Thoracic aorta (tissue), 2 donors: ENCODE measurements at regions not wholly inside any gene's neighbourhood (a gene's known extent, or its start where the extent isn't known, plus 50 kb on each side); places are given as distances from the start of the nearest gene placed in this dataset.

ENCODE experiments used
- ATAC-seq: fragments of 150-250 bp; one replicate; pipeline ENCODE4 v1.8.0; 2017; ENCODE audit warnings: low read depth; ENCODE audit not compliant: insufficient number of reproducible peaks, low FRiP score
- DNase-seq: peaks from one replicate; pipeline ENCODE4 v3.0.0-alpha.2; 2020; ENCODE audit warnings: low spot score
- H3K27ac ChIP-seq, 2 donors: fragments of 200-600 bp; sonication (generic); 1 replicate in 1 of 2; 2 replicates in 1 of 2; pipeline ENCODE4 v1.5.1; 2016; ENCODE audit warnings: mild to moderate bottlenecking in 2 of 2, moderate library complexity in 2 of 2
- H3K27me3 ChIP-seq: fragments of 200-600 bp; sonication (generic); replicated peaks from 2 replicates; pipeline ENCODE4 v1.6.0; 2016; ENCODE audit warnings: mild to moderate bottlenecking; ENCODE audit not compliant: insufficient read depth
- H3K36me3 ChIP-seq: fragments of 200-600 bp; sonication (generic); one replicate; pipeline ENCODE4 v1.5.1; 2016
- H3K4me1 ChIP-seq, 2 donors: fragments of 200-600 bp; sonication (generic); 1 replicate in 1 of 2; 2 replicates in 1 of 2; pipeline versions ENCODE4 v1.5.1 to v1.6.0; 2016; ENCODE audit warnings: low read depth in 2 of 2, mild to moderate bottlenecking in 1 of 2; ENCODE audit not compliant: control insufficient read depth in 1 of 2
- H3K4me3 ChIP-seq: fragments of 200-600 bp; sonication (generic); 2 replicates; pipeline ENCODE4 v1.5.1; 2016; ENCODE audit warnings: mild to moderate bottlenecking
- H3K9me3 ChIP-seq: fragments of 200-600 bp; sonication (generic); 2 replicates; pipeline ENCODE4 v1.5.1; 2016
- TF ChIP-seq, protein P1 (sequence below): fragments of 200-600 bp; sonication (generic); IDR thresholded peaks from one replicate; pipeline ENCODE4 v1.5.1; 2019; ENCODE audit warnings: antibody characterized with exemption

GRCh38 chr2:67797801-67798540, 264.8 kb downstream of the C1D start:
- DNase-seq (no peak), ATAC-seq (no peak)
- peaks cover 4 to 21% of the 10 kb centered on the region in 2 donors for H3K4me1 ChIP-seq
- peak overlapping the region; percentile 42 to 59 for H3K27ac ChIP-seq
- no peaks in the 10 kb centered on the region for H3K36me3 ChIP-seq
- peak overlapping the region; percentile 4 for H3K4me3 ChIP-seq
- TF ChIP-seq, protein P1, sequence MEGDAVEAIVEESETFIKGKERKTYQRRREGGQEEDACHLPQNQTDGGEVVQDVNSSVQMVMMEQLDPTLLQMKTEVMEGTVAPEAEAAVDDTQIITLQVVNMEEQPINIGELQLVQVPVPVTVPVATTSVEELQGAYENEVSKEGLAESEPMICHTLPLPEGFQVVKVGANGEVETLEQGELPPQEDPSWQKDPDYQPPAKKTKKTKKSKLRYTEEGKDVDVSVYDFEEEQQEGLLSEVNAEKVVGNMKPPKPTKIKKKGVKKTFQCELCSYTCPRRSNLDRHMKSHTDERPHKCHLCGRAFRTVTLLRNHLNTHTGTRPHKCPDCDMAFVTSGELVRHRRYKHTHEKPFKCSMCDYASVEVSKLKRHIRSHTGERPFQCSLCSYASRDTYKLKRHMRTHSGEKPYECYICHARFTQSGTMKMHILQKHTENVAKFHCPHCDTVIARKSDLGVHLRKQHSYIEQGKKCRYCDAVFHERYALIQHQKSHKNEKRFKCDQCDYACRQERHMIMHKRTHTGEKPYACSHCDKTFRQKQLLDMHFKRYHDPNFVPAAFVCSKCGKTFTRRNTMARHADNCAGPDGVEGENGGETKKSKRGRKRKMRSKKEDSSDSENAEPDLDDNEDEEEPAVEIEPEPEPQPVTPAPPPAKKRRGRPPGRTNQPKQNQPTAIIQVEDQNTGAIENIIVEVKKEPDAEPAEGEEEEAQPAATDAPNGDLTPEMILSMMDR: no peak
- H3K27me3 ChIP-seq: no peaks in the 10 kb centered on the region
- no peaks in the 10 kb centered on the region for H3K9me3 ChIP-seq

- Histone ChIP-seq H3K4me1 (peaks cover 4 to 21% of the 10 kb centered on the region in 2 donors), H3K4me3 (peak overlapping the region; percentile 3), H3K27ac (peak overlapping the region; percentile 42 to 59), H3K27me3 (no peaks in the 10 kb centered on the region), H3K9me3 (no peaks in the 10 kb centered on the region), H3K36me3 (no peaks in the 10 kb centered on the region)
- TF ChIP-seq, protein P1: no peak
- ATAC-seq (no peak), DNase-seq (no peak)
These were observed 264.2 kb downstream of the C1D start for GRCh38 chr2:67798541-67799160.

DNA sequence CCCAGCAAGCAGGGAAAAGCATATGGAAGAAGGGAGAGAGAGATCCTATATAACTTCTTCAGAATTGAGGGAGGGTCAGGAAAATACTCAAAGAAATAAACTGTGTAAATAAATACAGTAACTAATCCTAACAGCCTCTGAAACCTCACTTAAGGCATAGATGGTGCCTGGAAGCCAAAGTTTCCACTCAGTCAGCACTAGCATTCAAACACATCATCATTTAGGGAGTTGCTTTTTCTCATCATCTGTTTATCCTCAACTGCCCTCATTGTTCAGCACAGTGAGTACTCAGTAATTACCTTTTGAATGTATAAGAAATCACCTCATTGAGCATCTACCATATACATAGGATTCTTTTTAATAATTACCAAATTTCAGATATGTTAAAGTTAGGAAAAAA, 262.9 kb downstream of the C1D start:
- Histone ChIP-seq H3K9me3 (no peaks in the 10 kb centered on the region), H3K27me3 (no peaks in the 10 kb centered on the region), H3K36me3 (no peaks in the 10 kb centered on the region), H3K4me3 (no peak overlapping the region), H3K27ac (no peak overlapping the region), H3K4me1 (peaks cover 4 to 21% of the 10 kb centered on the region in 2 donors)
- ATAC-seq (no peak), DNase-seq (no peak)
- TF ChIP-seq, protein P1: no peak

DNA sequence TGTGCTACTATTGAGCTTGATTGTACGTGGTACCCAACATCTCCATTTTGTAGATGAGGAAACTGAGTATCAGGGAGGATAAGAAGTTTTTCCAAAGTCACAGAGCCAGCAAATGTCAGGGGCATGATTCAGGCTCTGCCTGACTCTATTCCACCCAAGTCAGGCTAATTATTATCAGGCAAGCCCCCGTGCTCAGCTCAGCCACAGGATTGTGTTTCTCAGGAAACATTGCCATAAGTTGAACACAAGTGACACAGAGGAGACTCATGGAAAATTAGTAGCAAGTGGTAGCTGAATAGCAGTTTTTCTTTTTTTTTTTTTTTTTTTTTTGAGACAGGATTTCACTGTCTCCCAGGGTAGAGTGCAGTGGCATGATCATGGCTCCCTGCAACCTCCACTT, 260.5 kb downstream of the C1D start:
- DNase-seq: no peak
- Histone ChIP-seq H3K27ac (no peak overlapping the region), H3K36me3 (no peaks in the 10 kb centered on the region), H3K4me1 (peaks cover 4 to 13% of the 10 kb centered on the region in 2 donors), H3K4me3 (no peak overlapping the region), H3K9me3 (no peaks in the 10 kb centered on the region), H3K27me3 (no peaks in the 10 kb centered on the region)
- TF ChIP-seq, protein P1: no peak
- no peak for ATAC-seq

DNA sequence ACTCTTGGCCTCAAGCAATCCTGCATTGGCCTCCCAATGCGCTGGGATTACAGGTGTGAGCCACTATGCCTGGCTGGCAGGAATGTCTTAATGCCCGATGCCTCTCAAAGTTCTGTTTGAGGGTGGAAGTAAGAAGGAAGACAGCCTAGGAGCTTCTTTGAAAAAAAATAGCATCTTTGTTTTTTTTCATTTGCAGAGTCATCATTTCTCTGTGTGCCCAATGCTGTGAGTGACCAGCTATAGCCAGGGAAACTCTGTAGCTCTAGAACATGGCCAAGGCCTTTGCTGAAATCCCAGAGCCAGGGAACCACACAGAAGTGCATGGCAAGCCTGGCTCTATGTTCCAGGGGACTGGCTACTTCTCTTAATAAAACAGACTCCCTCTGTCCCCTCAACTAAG, 260.0 kb downstream of the C1D start:
- Histone ChIP-seq H3K4me3 (no peak overlapping the region), H3K27me3 (no peaks in the 10 kb centered on the region), H3K36me3 (no peaks in the 10 kb centered on the region), H3K9me3 (no peaks in the 10 kb centered on the region), H3K4me1 (peaks cover 4 to 8% of the 10 kb centered on the region in 2 donors), H3K27ac (no peak overlapping the region)
- TF ChIP-seq, protein P1: no peak
- ATAC-seq (no peak), DNase-seq (no peak)
